ENCODE measurements at regions not wholly inside any gene's neighbourhood (a gene's known extent, or its start where the extent isn't known, plus 50 kb on each side); places are given as distances from the start of the nearest gene placed in this dataset.

DNA sequence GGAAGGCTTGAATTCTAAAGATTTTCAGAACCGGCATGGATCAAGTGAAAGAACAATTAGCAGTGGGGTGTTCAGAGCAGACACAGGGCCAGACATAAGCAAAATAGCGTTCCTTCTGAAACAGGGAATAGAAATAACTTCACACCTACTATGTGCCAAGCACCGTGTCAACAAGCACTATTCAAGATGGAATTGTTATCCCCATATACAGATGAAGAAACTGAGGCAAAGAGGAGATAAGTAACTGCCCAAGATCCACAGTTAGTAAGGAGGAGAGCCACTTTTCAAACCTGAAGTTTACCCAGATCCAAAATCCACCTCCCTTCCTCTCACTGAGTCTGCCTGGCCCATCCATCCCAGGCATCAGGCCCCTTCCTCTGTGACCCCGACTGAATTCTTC lies 73.6 kb upstream of the PIK3CG start:
- TF ChIP-seq, protein P1, sequence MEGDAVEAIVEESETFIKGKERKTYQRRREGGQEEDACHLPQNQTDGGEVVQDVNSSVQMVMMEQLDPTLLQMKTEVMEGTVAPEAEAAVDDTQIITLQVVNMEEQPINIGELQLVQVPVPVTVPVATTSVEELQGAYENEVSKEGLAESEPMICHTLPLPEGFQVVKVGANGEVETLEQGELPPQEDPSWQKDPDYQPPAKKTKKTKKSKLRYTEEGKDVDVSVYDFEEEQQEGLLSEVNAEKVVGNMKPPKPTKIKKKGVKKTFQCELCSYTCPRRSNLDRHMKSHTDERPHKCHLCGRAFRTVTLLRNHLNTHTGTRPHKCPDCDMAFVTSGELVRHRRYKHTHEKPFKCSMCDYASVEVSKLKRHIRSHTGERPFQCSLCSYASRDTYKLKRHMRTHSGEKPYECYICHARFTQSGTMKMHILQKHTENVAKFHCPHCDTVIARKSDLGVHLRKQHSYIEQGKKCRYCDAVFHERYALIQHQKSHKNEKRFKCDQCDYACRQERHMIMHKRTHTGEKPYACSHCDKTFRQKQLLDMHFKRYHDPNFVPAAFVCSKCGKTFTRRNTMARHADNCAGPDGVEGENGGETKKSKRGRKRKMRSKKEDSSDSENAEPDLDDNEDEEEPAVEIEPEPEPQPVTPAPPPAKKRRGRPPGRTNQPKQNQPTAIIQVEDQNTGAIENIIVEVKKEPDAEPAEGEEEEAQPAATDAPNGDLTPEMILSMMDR (IDR thresholded peaks at IDR 0.05) = no peak
- no peak for TF ChIP-seq EP300 (IDR thresholded peaks at IDR 0.05)
